Liver (tissue), 2 donors: ENCODE measurements at regions not wholly inside any gene's neighbourhood (a gene's known extent, or its start where the extent isn't known, plus 50 kb on each side); places are given as distances from the start of the nearest gene placed in this dataset.

Experiments
- GABPA ChIP-seq, 2 donors: IDR thresholded peaks in 1 of 2; conservative IDR thresholded peaks in 1 of 2; 2 replicates each; pipeline ENCODE4 v1.6.1; 2016; ENCODE audit warnings: antibody characterized with exemption in 2 of 2, mild to moderate bottlenecking in 1 of 2, moderate library complexity in 1 of 2
- SP1 ChIP-seq: IDR thresholded peaks from 2 replicates; pipeline ENCODE4 v1.6.1; 2018; ENCODE audit warnings: antibody characterized with exemption, mild to moderate bottlenecking
- TF ChIP-seq, protein P1 (sequence below): IDR thresholded peaks from 2 replicates; pipeline ENCODE4 v1.6.1; 2016; ENCODE audit warnings: antibody characterized with exemption
- donor health status: healthy.

GRCh38 chr14:58861586-58861985 lies 223.8 kb downstream of the DACT1 start:
- TF ChIP-seq SP1 (no peak), GABPA (IDR thresholded peaks at IDR 0.05 in 1 of 2, conservative IDR thresholded peaks at IDR 0.05 in 1 of 2) (no peak)
- TF ChIP-seq, protein P1, sequence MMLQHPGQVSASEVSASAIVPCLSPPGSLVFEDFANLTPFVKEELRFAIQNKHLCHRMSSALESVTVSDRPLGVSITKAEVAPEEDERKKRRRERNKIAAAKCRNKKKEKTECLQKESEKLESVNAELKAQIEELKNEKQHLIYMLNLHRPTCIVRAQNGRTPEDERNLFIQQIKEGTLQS = no peak
